ENCODE measurements at regions not wholly inside any gene's neighbourhood (a gene's known extent, or its start where the extent isn't known, plus 50 kb on each side); places are given as distances from the start of the nearest gene placed in this dataset.

- DNase-seq (ENCODE audit: low read depth): no peak
Observed at GRCh38 chr1:59171788-59172187, 125.1 kb upstream of the FGGY start.

GRCh38 chr1:59172693-59173092, 124.2 kb upstream of the FGGY start:
- no peak for DNase-seq (ENCODE audit: low read depth)

GRCh38 chr1:59173721-59174120, 123.2 kb upstream of the FGGY start:
- DNase-seq (ENCODE audit: low read depth): peak; percentile 82

- DNase-seq (ENCODE audit: low read depth): no peak
Observed at GRCh38 chr1:59176471-59176870, 120.4 kb upstream of the FGGY start.

- DNase-seq (ENCODE audit: low read depth): no peak
Observed at GRCh38 chr1:59177756-59178155, 119.1 kb upstream of the FGGY start.

DNA sequence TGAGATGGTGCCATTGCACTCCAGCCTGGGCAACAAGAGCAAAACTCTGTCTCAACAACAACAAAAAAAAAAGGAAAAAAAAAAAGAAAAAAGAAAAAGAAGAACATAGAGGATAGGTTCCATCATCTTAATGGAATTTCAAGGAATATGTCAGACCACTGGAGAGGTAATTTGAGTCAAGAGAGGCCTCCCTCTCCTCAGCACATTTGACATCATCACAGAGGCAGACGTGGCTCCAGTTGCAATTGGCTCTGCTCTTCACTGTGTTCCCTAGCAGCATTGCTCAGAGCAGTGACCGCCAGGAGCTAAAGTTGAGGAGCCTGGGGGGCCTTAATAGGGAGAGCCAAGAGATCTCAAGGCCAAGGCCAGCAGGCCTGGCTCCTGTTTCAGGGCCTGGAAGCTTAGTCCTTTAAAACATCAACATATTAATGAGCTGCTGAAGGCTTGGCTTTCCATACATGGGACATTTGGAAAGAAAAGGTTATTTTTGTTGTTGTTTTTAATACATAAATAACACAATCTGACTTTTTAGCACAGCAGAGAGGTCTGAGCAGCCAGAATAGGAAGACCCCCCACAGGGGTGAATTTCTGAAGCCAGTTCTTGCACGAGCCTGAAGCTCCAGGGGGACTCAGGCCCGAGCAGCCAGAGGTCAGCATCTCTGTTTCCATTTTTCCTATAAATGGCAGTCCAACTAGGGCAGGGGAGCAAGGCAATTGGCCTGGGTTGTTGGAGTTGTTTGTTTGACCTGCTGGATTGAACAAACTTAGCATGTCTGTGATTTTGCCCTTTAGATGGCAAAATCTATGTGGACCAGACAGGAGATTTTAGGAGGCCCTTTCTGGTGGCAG, 118.3 kb upstream of the FGGY start:
- DNase-seq (ENCODE audit: low read depth): peak; percentile 32

DNA sequence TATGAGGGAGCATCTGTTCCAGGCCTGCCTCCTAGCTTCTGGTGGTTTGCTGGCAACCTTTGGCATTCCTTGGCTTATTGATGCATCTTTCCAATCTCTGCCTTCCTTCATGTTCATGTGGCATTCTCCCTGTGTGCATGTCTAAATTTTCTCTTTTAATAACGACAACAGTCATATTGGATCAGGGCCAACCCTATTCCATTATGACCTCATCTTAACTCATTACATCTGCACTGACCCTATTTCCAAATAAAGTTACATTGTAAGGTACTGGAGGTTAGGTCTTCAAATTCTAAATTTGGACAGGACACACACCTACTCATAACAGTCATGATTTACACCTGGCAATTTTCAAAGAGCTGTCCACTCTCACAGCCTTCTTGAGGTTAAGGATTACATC, 117.2 kb upstream of the FGGY start:
- DNase-seq (ENCODE audit: low read depth): no peak

DNA sequence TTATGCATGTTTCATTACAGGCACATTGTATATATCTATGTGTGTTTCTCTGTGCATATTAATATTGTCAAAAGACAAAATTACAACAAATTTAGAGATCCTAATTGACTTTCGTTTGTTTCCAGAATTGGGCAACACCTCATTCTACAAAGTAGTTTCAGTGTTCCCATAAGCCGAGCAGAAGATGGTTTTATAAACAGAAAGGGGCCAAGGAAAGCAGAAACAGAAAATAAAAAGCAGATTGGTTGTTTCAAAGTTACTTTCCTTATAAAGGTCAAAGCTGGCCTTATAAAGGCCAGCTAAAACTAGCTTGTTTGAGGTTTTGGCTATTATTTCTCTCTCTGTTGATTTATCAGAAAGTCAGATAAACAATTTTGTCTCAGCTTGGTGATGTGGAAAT, 116.2 kb upstream of the FGGY start:
- no peak for DNase-seq (ENCODE audit: low read depth)

GRCh38 chr1:59183749-59184317, 113.1 kb upstream of the FGGY start:
- DNase-seq (ENCODE audit: low read depth): no peak

DNA sequence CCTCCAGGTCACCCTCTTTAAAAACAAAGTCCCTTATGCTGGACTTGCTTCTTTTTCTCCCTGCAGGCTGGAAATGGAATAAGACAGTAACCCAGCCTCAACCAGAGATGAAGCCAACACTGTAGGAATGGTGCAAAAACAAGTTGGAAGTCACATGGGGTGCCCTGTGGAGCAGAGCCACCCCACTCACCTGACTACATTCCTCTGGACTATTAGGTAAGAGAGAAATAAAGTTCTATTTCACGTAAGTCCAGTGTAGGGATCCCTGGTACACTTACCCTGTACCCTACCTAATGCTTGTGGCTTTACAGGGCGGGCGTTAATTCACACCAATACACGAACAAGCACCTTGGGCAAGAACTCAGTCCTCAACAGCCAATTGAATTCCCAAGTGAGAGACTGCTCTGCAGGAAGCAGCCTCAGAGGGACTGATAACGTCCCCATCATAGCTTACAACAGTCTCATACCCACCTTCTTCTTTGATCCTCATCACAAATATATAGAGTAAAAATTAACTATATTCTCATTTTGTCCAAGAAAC, 112.5 kb upstream of the FGGY start:
- DNase-seq (ENCODE audit: low read depth): no peak

GRCh38 chr1:59185163-59185860, 111.6 kb upstream of the FGGY start:
- DNase-seq (ENCODE audit: low read depth): no peak

GRCh38 chr1:59186656-59187055, 110.2 kb upstream of the FGGY start:
- peak; percentile 58 for DNase-seq (ENCODE audit: low read depth)

DNA sequence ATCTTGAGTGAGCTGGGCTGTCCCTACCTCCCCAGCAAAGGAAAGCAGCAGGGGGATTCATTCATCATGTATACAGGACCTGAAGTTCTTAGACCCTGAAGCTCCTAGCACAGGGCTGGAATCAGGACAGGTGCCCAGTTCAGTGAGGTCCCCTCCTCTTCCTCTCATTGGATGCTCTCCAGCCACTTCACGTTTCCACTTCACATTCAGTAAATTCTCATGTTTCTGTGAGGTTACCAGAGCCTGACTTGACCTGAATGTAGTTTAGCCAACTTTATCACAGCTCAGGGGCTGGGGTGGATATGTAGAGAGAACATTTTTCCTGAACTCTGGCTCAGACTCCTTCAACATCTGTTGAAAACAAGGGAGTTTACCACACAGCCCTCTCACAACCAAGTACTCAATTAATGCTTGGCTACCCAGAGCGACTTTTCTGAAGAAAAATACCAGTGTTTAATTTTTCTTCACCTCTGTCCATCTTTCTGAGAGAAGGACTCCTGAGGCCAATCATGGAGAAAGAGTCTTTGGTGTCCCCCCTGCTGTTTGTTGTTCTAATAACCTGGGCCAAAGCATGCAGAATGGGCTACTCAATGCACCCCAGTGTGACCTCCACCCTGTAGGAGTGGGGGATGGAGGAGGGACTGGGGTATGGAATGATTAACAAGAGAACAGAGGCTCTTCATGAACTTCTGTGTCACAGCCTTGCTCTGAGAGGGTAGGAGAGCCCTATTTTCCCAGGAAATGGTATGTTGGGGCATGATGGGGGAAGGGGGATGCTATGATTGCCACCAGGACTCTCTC, 108.3 kb upstream of the FGGY start:
- DNase-seq (ENCODE audit: low read depth): no peak

- no peak for DNase-seq (ENCODE audit: low read depth)
Observed at GRCh38 chr1:59193443-59194093, 103.3 kb upstream of the FGGY start.

DNA sequence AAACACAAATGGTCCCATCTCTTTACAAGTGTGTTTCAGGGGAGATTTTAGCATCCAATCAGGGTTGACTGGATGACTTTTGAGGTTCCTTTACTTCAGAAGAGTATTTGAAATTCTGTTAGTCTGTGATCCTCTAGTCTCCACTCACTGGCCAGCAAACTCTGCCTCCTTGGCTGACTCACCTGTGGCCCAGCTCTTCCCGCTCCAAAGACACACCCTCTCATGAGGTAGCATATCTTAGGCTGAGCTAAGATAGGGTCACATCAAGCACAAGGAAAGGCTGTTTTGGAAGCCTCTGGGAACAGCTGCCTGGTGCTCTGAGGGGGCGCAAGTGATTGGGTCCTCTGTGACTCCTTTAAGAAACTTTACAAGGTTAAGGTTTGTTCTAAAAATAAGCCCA, 102.3 kb upstream of the FGGY start:
- DNase-seq (ENCODE audit: low read depth): no peak

- peak; percentile 7 for DNase-seq (ENCODE audit: low read depth)
Observed at GRCh38 chr1:59195151-59195550, 101.7 kb upstream of the FGGY start.

- DNase-seq (ENCODE audit: low read depth): no peak
Observed at GRCh38 chr1:59198564-59198963, 98.3 kb upstream of the FGGY start.

DNA sequence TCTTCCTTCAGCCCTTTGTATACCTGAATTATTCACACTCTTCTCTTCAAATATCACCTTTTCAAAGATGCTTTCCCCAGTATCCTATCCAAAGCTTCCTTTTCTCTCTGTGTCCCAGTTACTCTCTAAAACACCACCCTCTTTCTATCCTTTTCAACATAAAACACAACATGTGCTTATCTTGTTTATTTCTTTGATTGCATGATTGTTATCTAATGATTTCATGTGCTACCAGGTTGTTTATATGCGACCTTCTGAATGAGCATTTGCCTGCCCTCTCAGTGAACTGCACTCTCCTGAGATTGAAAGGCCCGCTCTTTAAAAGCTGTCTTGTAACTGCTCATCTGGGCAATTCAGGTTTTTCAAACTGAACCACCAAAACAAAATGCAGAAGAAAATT, 97.7 kb upstream of the FGGY start:
- no peak for DNase-seq (ENCODE audit: low read depth)

DNA sequence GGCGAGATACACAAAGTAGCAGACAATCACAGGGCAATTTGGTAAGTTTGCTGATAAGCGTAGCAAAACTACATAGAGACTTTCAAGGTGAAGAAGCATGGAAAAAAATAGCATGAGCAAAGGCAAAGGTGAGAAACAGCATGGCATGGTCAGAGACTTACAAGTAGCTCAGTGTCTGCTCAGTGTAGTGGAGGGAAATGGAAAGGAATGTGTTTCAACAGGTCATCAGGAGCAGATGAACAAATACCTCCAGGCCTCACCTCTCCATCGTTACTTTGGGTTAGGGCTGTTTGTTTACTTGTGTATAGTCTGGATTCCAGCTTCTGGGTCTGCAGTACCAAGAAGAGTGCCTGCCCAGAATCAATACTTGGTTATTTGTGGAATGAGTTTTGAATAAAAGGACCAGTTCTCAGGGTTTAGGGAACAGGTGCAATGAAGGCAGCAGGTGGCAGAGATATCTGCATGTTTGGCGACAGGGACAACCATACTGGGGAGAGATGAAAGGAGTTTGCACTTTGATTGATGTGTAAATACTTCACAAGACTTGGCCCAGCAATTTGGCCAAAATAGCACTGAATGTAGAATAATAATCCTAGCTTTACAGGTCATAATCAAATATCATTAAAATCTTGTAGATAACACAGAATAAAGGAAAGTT, 97.0 kb upstream of the FGGY start:
- DNase-seq (ENCODE audit: low read depth): no peak

- DNase-seq (ENCODE audit: low read depth): no peak
Observed at GRCh38 chr1:59201341-59201740, 95.6 kb upstream of the FGGY start.

DNA sequence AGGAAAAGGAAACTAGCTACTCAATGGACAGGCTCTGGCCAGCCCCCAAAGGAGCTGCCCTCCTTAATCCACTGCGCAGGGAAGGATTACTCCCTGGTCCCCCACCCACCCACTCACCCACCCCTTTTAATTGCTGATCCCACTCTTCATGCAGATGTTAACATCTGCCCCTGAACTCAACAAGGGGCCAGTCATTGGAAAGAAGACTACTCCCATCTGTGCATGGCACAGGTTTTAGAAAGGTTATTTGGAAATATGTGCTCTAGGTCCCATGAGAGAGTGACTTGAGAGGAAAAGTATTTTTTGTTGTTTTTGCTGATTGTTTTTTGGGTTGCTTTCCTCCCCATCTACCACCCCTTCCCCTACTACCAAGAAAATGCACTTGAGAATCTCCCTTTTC, 94.4 kb upstream of the FGGY start:
- no peak for DNase-seq (ENCODE audit: low read depth)
